OCI-LY7 (cell line): ENCODE measurements at regions not wholly inside any gene's neighbourhood (a gene's known extent, or its start where the extent isn't known, plus 50 kb on each side); places are given as distances from the start of the nearest gene placed in this dataset.

Source experiments
- CTCF ChIP-seq: fragments of 200-600 bp; sonication (generic); conservative IDR thresholded peaks from 2 replicates; pipeline ENCODE4 v1.5.1; 2014; ENCODE audit warnings: mild to moderate bottlenecking, antibody characterized with exemption, low read length, moderate library complexity, mixed read lengths
- EZH2phosphoT487 ChIP-seq: fragments of 200-600 bp; sonication (generic); IDR thresholded peaks from 2 replicates; pipeline ENCODE4 v1.6.1; 2018; ENCODE audit warnings: low read depth, borderline replicate concordance, mild to moderate bottlenecking, mixed run types, antibody characterized with exemption, low read length, moderate library complexity, mixed read lengths

GRCh38 chr10:63806330-63806729 lies 285.1 kb downstream of the REEP3 start:
- TF ChIP-seq CTCF = no peak
- no peak for TF ChIP-seq EZH2phosphoT487
